ENCODE measurements at regions not wholly inside any gene's neighbourhood (a gene's known extent, or its start where the extent isn't known, plus 50 kb on each side); places are given as distances from the start of the nearest gene placed in this dataset.

GRCh38 chr18:77501266-77501665, 251.6 kb downstream of the GALR1 start:
- Histone ChIP-seq H3K27me3 (ENCODE audit: control insufficient read depth, low read length) (no peaks in the 10 kb centered on the region), H3K4me3 (ENCODE audit: low read length) (no peak overlapping the region), H3K27ac (ENCODE audit: low read depth, low read length) (no peak overlapping the region), H3K79me2 (ENCODE audit: control insufficient read depth, low read length) (no peaks in the 10 kb centered on the region), H3K4me1 (ENCODE audit: control insufficient read depth, low read length) (no peaks in the 10 kb centered on the region), H3K36me3 (ENCODE audit: control insufficient read depth, low read length) (no peaks in the 10 kb centered on the region), H3F3A (ENCODE audit: control insufficient read depth, insufficient read depth) (no peaks in the 10 kb centered on the region), H3K9me2 (replicated peaks; ENCODE audit: control insufficient read depth, low read length) (no peaks in the 10 kb centered on the region; the same call in 1 of the 2 replicates), H4K20me1 (ENCODE audit: control insufficient read depth, insufficient read depth, low read depth, low read length) (no peaks in the 10 kb centered on the region), H3K4me2 (ENCODE audit: low read length) (no peak overlapping the region), H3K9me3 (ENCODE audit: control insufficient read depth, insufficient read depth, low read length) (peaks cover 4% of the 10 kb centered on the region; the same call in 1 of the 2 replicates)
- TF ChIP-seq EZH2phosphoT487 (IDR thresholded peaks at IDR 0.05; ENCODE audit: borderline replicate concordance, low read length) = no peak

DNA sequence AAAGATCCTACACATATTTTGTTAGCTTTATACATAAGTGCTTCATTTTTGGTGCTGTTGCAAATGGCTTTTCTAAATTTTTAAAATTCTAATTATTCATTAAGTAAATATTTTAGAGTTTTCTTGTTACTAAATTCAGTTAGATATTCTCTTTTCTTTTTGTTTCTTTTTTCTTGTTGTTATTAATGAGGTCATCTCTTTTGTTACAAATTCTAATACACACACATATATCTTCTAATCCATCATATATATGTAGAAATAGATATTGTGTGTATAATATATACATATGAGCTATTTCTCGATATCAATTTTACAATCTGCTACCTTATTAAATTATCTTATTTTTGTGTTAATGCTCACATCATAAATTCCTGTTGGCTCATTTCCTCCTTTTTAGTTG, 255.9 kb downstream of the GALR1 start:
- no peaks in the 10 kb centered on the region for H3K36me3 ChIP-seq (ENCODE audit: control insufficient read depth, low read length)
- no peak for TF ChIP-seq EZH2phosphoT487 (IDR thresholded peaks at IDR 0.05; ENCODE audit: borderline replicate concordance, low read length)
- no peak for TF ChIP-seq CTCF (IDR thresholded peaks at IDR 0.05; ENCODE audit: low read depth, low read length, poor library complexity, severe bottlenecking)

GRCh38 chr18:77512152-77512551, 262.5 kb downstream of the GALR1 start:
- H3K36me3 ChIP-seq (ENCODE audit: control insufficient read depth, low read length) = no peaks in the 10 kb centered on the region
- TF ChIP-seq CTCF (IDR thresholded peaks at IDR 0.05; ENCODE audit: low read depth, low read length, poor library complexity, severe bottlenecking) = no peak
- no peaks in the 10 kb centered on the region for H3K9me3 ChIP-seq (ENCODE audit: control insufficient read depth, insufficient read depth, low read length)
- H3K27ac ChIP-seq (ENCODE audit: low read depth, low read length) = no peak overlapping the region
- no peaks in the 10 kb centered on the region for H4K20me1 ChIP-seq (ENCODE audit: control insufficient read depth, insufficient read depth, low read depth, low read length)
- H3F3A ChIP-seq (ENCODE audit: control insufficient read depth, insufficient read depth) = no peaks in the 10 kb centered on the region
- no peaks in the 10 kb centered on the region for H3K4me1 ChIP-seq (ENCODE audit: control insufficient read depth, low read length)
- no peaks in the 10 kb centered on the region for H3K79me2 ChIP-seq (ENCODE audit: control insufficient read depth, low read length)
- no peak overlapping the region for H3K4me3 ChIP-seq (ENCODE audit: low read length)
- H3K9me2 ChIP-seq (replicated peaks; ENCODE audit: control insufficient read depth, low read length) = no peaks in the 10 kb centered on the region; the same call in 1 of the 2 replicates
- H3K4me2 ChIP-seq (ENCODE audit: low read length) = no peak overlapping the region
- H3K27me3 ChIP-seq (ENCODE audit: control insufficient read depth, low read length) = no peaks in the 10 kb centered on the region

More for the DNA sequence above, 255.9 kb downstream of the GALR1 start:
- H3K9me2 ChIP-seq (replicated peaks; ENCODE audit: control insufficient read depth, low read length) = no peaks in the 10 kb centered on the region; the same call in 1 of the 2 replicates
- H3K79me2 ChIP-seq (ENCODE audit: control insufficient read depth, low read length) = no peaks in the 10 kb centered on the region
- no peaks in the 10 kb centered on the region for H4K20me1 ChIP-seq (ENCODE audit: control insufficient read depth, insufficient read depth, low read depth, low read length)
- no peak overlapping the region for H3K4me2 ChIP-seq (ENCODE audit: low read length)
- H3K27me3 ChIP-seq (ENCODE audit: control insufficient read depth, low read length) = no peaks in the 10 kb centered on the region
- no peak overlapping the region for H3K27ac ChIP-seq (ENCODE audit: low read depth, low read length)
- H3K4me1 ChIP-seq (ENCODE audit: control insufficient read depth, low read length) = no peaks in the 10 kb centered on the region
- H3K4me3 ChIP-seq (ENCODE audit: low read length) = no peak overlapping the region
- no peaks in the 10 kb centered on the region for H3F3A ChIP-seq (ENCODE audit: control insufficient read depth, insufficient read depth)
- no peaks in the 10 kb centered on the region for H3K9me3 ChIP-seq (ENCODE audit: control insufficient read depth, insufficient read depth, low read length)

DNA sequence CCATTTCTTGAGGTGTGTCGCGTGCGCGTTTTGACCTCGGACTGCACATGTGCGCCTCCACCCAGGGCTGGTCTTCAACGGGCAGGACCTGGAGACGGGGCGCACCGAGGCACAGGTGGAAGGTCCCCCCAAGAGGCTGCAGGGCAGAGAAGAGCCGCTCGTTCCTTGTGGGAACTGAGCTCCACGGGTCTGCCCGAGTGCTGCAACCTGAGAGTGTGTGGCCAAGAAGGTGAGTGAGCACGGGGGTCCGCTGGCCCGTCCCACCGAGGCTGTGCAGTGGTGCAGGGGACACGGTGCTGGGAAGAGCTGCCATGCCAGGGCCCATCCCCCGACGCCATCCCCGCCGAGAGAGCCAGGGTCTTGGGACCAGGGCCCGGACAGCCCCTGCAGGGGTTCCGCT, 268.3 kb downstream of the GALR1 start:
- no peaks in the 10 kb centered on the region for H3K27me3 ChIP-seq (ENCODE audit: control insufficient read depth, low read length)

More for the DNA sequence above, 268.3 kb downstream of the GALR1 start:
- H3K79me2 ChIP-seq (ENCODE audit: control insufficient read depth, low read length) = no peaks in the 10 kb centered on the region
- H3K9me2 ChIP-seq (replicated peaks; ENCODE audit: control insufficient read depth, low read length) = no peaks in the 10 kb centered on the region; the same call in 1 of the 2 replicates
- H3K4me3 ChIP-seq (ENCODE audit: low read length) = no peak overlapping the region
- no peak overlapping the region for H3K4me2 ChIP-seq (ENCODE audit: low read length)
- no peak overlapping the region for H3K27ac ChIP-seq (ENCODE audit: low read depth, low read length)
- H3K36me3 ChIP-seq (ENCODE audit: control insufficient read depth, low read length) = no peaks in the 10 kb centered on the region
- H3K4me1 ChIP-seq (ENCODE audit: control insufficient read depth, low read length) = no peaks in the 10 kb centered on the region
- TF ChIP-seq EZH2phosphoT487 (IDR thresholded peaks at IDR 0.05; ENCODE audit: borderline replicate concordance, low read length) = no peak
- TF ChIP-seq CTCF (IDR thresholded peaks at IDR 0.05; ENCODE audit: low read depth, low read length, poor library complexity, severe bottlenecking) = no peak
- no peaks in the 10 kb centered on the region for H3K9me3 ChIP-seq (ENCODE audit: control insufficient read depth, insufficient read depth, low read length)
- no peaks in the 10 kb centered on the region for H3F3A ChIP-seq (ENCODE audit: control insufficient read depth, insufficient read depth)
- H4K20me1 ChIP-seq (ENCODE audit: control insufficient read depth, insufficient read depth, low read depth, low read length) = no peaks in the 10 kb centered on the region
